Peyer's patch (tissue), 4 donors: ENCODE measurements at regions not wholly inside any gene's neighbourhood (a gene's known extent, or its start where the extent isn't known, plus 50 kb on each side); places are given as distances from the start of the nearest gene placed in this dataset.

Experiments used
- POLR2A ChIP-seq, 2 donors: fragments of 450-650 bp; IDR thresholded peaks; one replicate each; pipeline ENCODE4 v1.5.1; 2017; ENCODE audit warnings: antibody characterized with exemption in 2 of 2, mild to moderate bottlenecking in 2 of 2, moderate library complexity in 2 of 2
- TF ChIP-seq, protein P1 (sequence below), 6 experiments: fragments of 450-650 bp in 4 of 6; fragments of 200-600 bp in 2 of 6; sonication (generic) in 1 of 6; IDR thresholded peaks; one replicate each; pipeline ENCODE4 v1.5.1; 2017 to 2019; ENCODE audit warnings: antibody characterized with exemption in 6 of 6, mild to moderate bottlenecking in 3 of 6, moderate library complexity in 1 of 6

- TF ChIP-seq, protein P1, sequence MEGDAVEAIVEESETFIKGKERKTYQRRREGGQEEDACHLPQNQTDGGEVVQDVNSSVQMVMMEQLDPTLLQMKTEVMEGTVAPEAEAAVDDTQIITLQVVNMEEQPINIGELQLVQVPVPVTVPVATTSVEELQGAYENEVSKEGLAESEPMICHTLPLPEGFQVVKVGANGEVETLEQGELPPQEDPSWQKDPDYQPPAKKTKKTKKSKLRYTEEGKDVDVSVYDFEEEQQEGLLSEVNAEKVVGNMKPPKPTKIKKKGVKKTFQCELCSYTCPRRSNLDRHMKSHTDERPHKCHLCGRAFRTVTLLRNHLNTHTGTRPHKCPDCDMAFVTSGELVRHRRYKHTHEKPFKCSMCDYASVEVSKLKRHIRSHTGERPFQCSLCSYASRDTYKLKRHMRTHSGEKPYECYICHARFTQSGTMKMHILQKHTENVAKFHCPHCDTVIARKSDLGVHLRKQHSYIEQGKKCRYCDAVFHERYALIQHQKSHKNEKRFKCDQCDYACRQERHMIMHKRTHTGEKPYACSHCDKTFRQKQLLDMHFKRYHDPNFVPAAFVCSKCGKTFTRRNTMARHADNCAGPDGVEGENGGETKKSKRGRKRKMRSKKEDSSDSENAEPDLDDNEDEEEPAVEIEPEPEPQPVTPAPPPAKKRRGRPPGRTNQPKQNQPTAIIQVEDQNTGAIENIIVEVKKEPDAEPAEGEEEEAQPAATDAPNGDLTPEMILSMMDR (IDR thresholded peaks at IDR 0.05): no peak
- TF ChIP-seq POLR2A (IDR thresholded peaks at IDR 0.05): no peak
These were observed 59.3 kb upstream of the TMEM72 start for GRCh38 chr10:44851881-44852280.
